HG03354 (cell line): ENCODE measurements at regions not wholly inside any gene's neighbourhood (a gene's known extent, or its start where the extent isn't known, plus 50 kb on each side); places are given as distances from the start of the nearest gene placed in this dataset.

Experiments
- ATAC-seq: cut with Tn5 transposase; IDR thresholded peaks from one replicate; pipeline ENCODE4 v1.9.1; 2021; ENCODE audit warnings: mild to moderate bottlenecking; ENCODE audit not compliant: unreplicated experiment, poor library complexity, severe bottlenecking

- ATAC-seq: no peak
Measured at GRCh38 chr7:155914341-155914740, 102.1 kb upstream of the SHH start.

- no peak for ATAC-seq
Measured at GRCh38 chr7:155913719-155914118, 101.5 kb upstream of the SHH start.

- no peak for ATAC-seq
Measured at GRCh38 chr7:155913291-155913690, 101.0 kb upstream of the SHH start.

- ATAC-seq: no peak
Measured at GRCh38 chr7:155911471-155912105, 99.3 kb upstream of the SHH start.

- ATAC-seq: no peak
Measured at GRCh38 chr7:155908385-155908784, 96.1 kb upstream of the SHH start.

GRCh38 chr7:155907450-155908200, 95.4 kb upstream of the SHH start:
- ATAC-seq: no peak

- no peak for ATAC-seq
Measured at GRCh38 chr7:155901176-155901575, 88.9 kb upstream of the SHH start.

- no peak for ATAC-seq
Measured at GRCh38 chr7:155899596-155899995, 87.3 kb upstream of the SHH start.

- ATAC-seq: no peak
Measured at GRCh38 chr7:155897758-155898386, 85.6 kb upstream of the SHH start.

GRCh38 chr7:155896531-155897263, 84.4 kb upstream of the SHH start:
- no peak for ATAC-seq

- no peak for ATAC-seq
Measured at GRCh38 chr7:155893664-155894063, 81.4 kb upstream of the SHH start.

- ATAC-seq: no peak
Measured at GRCh38 chr7:155893176-155893575, 80.9 kb upstream of the SHH start.

- ATAC-seq: no peak
Measured at GRCh38 chr7:155889636-155890511, 77.6 kb upstream of the SHH start.

- ATAC-seq: no peak
Measured at GRCh38 chr7:155887174-155887525, 74.9 kb upstream of the SHH start.

GRCh38 chr7:155886391-155887173, 74.3 kb upstream of the SHH start:
- no peak for ATAC-seq

GRCh38 chr7:155885167-155886155, 73.2 kb upstream of the SHH start:
- no peak for ATAC-seq

- no peak for ATAC-seq
Measured at GRCh38 chr7:155884225-155885166, 72.2 kb upstream of the SHH start.
